SK-N-SH treated with all-trans-retinoic acid at 6 μM for 48 hours (cell line): ENCODE measurements at regions not wholly inside any gene's neighbourhood (a gene's known extent, or its start where the extent isn't known, plus 50 kb on each side); places are given as distances from the start of the nearest gene placed in this dataset.

Experiments used
- ATAC-seq: fragments of 200-7000 bp; cut with Tn5 transposase; 3 replicates; pipeline ENCODE4 v1.9.1; 2020; ENCODE audit warnings: mild to moderate bottlenecking, moderate library complexity
- BACH2 ChIP-seq: fragments of 250-450 bp; sonication (Bioruptor Pico); IDR thresholded peaks from 2 replicates; pipeline ENCODE4 v1.9.0; 2021; ENCODE audit warnings: mild to moderate bottlenecking, borderline replicate concordance
- CREB5 ChIP-seq: fragments of 250-450 bp; sonication (Bioruptor Pico); IDR thresholded peaks from 2 replicates; pipeline ENCODE4 v1.5.1; 2020; ENCODE audit warnings: low read depth, mild to moderate bottlenecking, moderate library complexity
- ESRRG ChIP-seq: fragments of 250-450 bp; sonication (Bioruptor Pico); IDR thresholded peaks from 2 replicates; pipeline ENCODE4 v1.6.1; 2021; ENCODE audit warnings: mild to moderate bottlenecking
- GLIS3 ChIP-seq: fragments of 250-450 bp; sonication (Bioruptor Pico); IDR thresholded peaks from 2 replicates; pipeline ENCODE4 v1.5.0; 2020; ENCODE audit warnings: mild to moderate bottlenecking, moderate library complexity
- ISL1 ChIP-seq: fragments of 250-450 bp; sonication (Bioruptor Pico); IDR thresholded peaks from 2 replicates; pipeline ENCODE4 v2.1.2; 2022; ENCODE audit warnings: mild to moderate bottlenecking, moderate library complexity
- OSR1 ChIP-seq: fragments of 250-450 bp; sonication (Bioruptor Pico); IDR thresholded peaks from 2 replicates; pipeline ENCODE4 v1.8.0; 2022; ENCODE audit warnings: moderate library complexity, mild to moderate bottlenecking, inconsistent platforms
- PATZ1 ChIP-seq: fragments of 250-450 bp; sonication (Bioruptor Pico); IDR thresholded peaks from 2 replicates; pipeline ENCODE4 v1.8.0; 2020; ENCODE audit warnings: mild to moderate bottlenecking, moderate library complexity, borderline replicate concordance
- POU6F1 ChIP-seq: fragments of 250-450 bp; sonication (Bioruptor Pico); IDR thresholded peaks from 2 replicates; pipeline ENCODE4 v1.8.0; 2021; ENCODE audit warnings: low read depth, mild to moderate bottlenecking, moderate library complexity, borderline replicate concordance
- PPARA ChIP-seq: fragments of 250-450 bp; sonication (Bioruptor Pico); IDR thresholded peaks from 2 replicates; pipeline ENCODE4 v1.5.0; 2020; ENCODE audit warnings: mild to moderate bottlenecking, borderline replicate concordance
- SNAI2 ChIP-seq: fragments of 250-450 bp; sonication (Bioruptor Pico); IDR thresholded peaks from 2 replicates; pipeline ENCODE4 v1.5.0; 2020; ENCODE audit warnings: mild to moderate bottlenecking, moderate library complexity
- TCF4 ChIP-seq: fragments of 250-450 bp; sonication (Bioruptor Pico); IDR thresholded peaks from 2 replicates; pipeline ENCODE4 v1.8.0; 2021; ENCODE audit warnings: mild to moderate bottlenecking, moderate library complexity, borderline replicate concordance
- TOX ChIP-seq: fragments of 250-450 bp; sonication (Bioruptor Pico); IDR thresholded peaks from 2 replicates; pipeline ENCODE4 v1.8.0; 2021; ENCODE audit warnings: mild to moderate bottlenecking, moderate library complexity, borderline replicate concordance
- TSHZ2 ChIP-seq: fragments of 250-450 bp; sonication (Bioruptor Pico); IDR thresholded peaks from 2 replicates; pipeline ENCODE4 v1.5.0; 2020; ENCODE audit warnings: mild to moderate bottlenecking, moderate library complexity
- ZC3H10 ChIP-seq: fragments of 250-450 bp; sonication (Bioruptor Pico); IDR thresholded peaks from 2 replicates; pipeline ENCODE4 v1.5.1; 2021; ENCODE audit warnings: mild to moderate bottlenecking, moderate library complexity
- ZFP3 ChIP-seq: fragments of 250-450 bp; sonication (Bioruptor Pico); IDR thresholded peaks from 2 replicates; pipeline ENCODE4 v1.5.0; 2020; ENCODE audit warnings: mild to moderate bottlenecking, moderate library complexity
- ZFP30 ChIP-seq: fragments of 450-650 bp; formaldehyde crosslinking; IDR thresholded peaks from 2 replicates; pipeline ENCODE4 v1.5.0; 2022; ENCODE audit warnings: mild to moderate bottlenecking, moderate library complexity
- ZNF565 ChIP-seq: fragments of 450-650 bp; formaldehyde crosslinking; conservative IDR thresholded peaks from 2 replicates; pipeline ENCODE4 v1.5.0; 2020; ENCODE audit warnings: low read depth, mild to moderate bottlenecking, moderate library complexity
- ZNF8 ChIP-seq: fragments of 450-650 bp; formaldehyde crosslinking; IDR thresholded peaks from 2 replicates; pipeline ENCODE4 v1.5.0; 2020; ENCODE audit warnings: mild to moderate bottlenecking, moderate library complexity

- TF ChIP-seq OSR1 (CRISPR knock-in tag) (no peak), PPARA (CRISPR knock-in tag) (no peak), ESRRG (no peak)
- TF ChIP-seq, all 23 proteins: peak for 0
Observed at GRCh38 chr12:107984973-107985372, 144.1 kb upstream of the WSCD2 start (continued).

- no peak for ATAC-seq
- TF ChIP-seq ZFP3 (CRISPR knock-in tag) (no peak), ZNF8 (CRISPR knock-in tag) (no peak), SNAI2 (CRISPR knock-in tag) (no peak), TSHZ2 (CRISPR knock-in tag) (no peak), TCF4 (CRISPR knock-in tag) (no peak), ZC3H10 (CRISPR knock-in tag) (no peak), OSR1 (CRISPR knock-in tag) (no peak), ISL1 (CRISPR knock-in tag) (no peak), POU6F1 (CRISPR knock-in tag) (no peak), CREB5 (CRISPR knock-in tag) (no peak), BACH2 (CRISPR knock-in tag) (no peak), ZNF565 (CRISPR knock-in tag) (no peak), ZFP30 (CRISPR knock-in tag) (no peak), TOX (CRISPR knock-in tag) (no peak)
Observed at GRCh38 chr12:107986183-107986582, 142.9 kb upstream of the WSCD2 start.

- ATAC-seq = no peak
Observed at GRCh38 chr12:107990325-107990724, 138.8 kb upstream of the WSCD2 start.

More at GRCh38 chr12:107990325-107990724, 138.8 kb upstream of the WSCD2 start:
- TF ChIP-seq GLIS3 (CRISPR knock-in tag) (no peak), ZFP30 (CRISPR knock-in tag) (no peak), ZNF565 (CRISPR knock-in tag) (no peak), PATZ1 (no peak), CREB5 (CRISPR knock-in tag) (no peak), ISL1 (CRISPR knock-in tag) (no peak)
